Activated effector memory CD4-positive, alpha-beta T cell treated with anti-CD3 and anti-CD28 coated beads, Interleukin-2, amount 50 U/mL, for 16 hours (primary cell): ENCODE measurements at regions not wholly inside any gene's neighbourhood (a gene's known extent, or its start where the extent isn't known, plus 50 kb on each side); places are given as distances from the start of the nearest gene placed in this dataset.

Source experiments
- DNase-seq: peaks from one replicate; pipeline ENCODE4 v3.0.0-alpha.2; 2020

- DNase-seq, result no peak
Observed at GRCh38 chr2:148567716-148568115, 76.8 kb upstream of the EPC2 start.

GRCh38 chr2:148568597-148568996, 76.0 kb upstream of the EPC2 start:
- peak; percentile 70 for DNase-seq

GRCh38 chr2:148569221-148569620, 75.3 kb upstream of the EPC2 start:
- no peak for DNase-seq

GRCh38 chr2:148570989-148571388, 73.6 kb upstream of the EPC2 start:
- no peak for DNase-seq

GRCh38 chr2:148577845-148578492, 66.6 kb upstream of the EPC2 start:
- DNase-seq, result no peak

GRCh38 chr2:148578493-148578884, 66.1 kb upstream of the EPC2 start:
- DNase-seq, result no peak

GRCh38 chr2:148582679-148583511, 61.7 kb upstream of the EPC2 start:
- no peak for DNase-seq

- no peak for DNase-seq
Observed at GRCh38 chr2:148585696-148586095, 58.9 kb upstream of the EPC2 start.

- DNase-seq, result no peak
Observed at GRCh38 chr2:148586522-148587128, 57.9 kb upstream of the EPC2 start.

- DNase-seq, result no peak
Observed at GRCh38 chr2:148590612-148591011, 53.9 kb upstream of the EPC2 start.

- DNase-seq, result no peak
Observed at GRCh38 chr2:148592791-148593190, 51.8 kb upstream of the EPC2 start.

GRCh38 chr2:148593421-148593820, 51.1 kb upstream of the EPC2 start:
- DNase-seq, result no peak

- no peak for DNase-seq
Observed at GRCh38 chr2:148594216-148594615, 50.3 kb upstream of the EPC2 start.
